WERI-Rb-1 (cell line): ENCODE measurements at regions not wholly inside any gene's neighbourhood (a gene's known extent, or its start where the extent isn't known, plus 50 kb on each side); places are given as distances from the start of the nearest gene placed in this dataset.

Source experiments
- DNase-seq: peaks from one replicate; pipeline ENCODE4 v3.0.0-alpha.2; 2020
- H3K27ac ChIP-seq: fragments of 250-450 bp; sonication (Bioruptor Pico); 2 replicates; pipeline ENCODE4 v1.5.1; 2020; ENCODE audit warnings: mild to moderate bottlenecking, moderate library complexity
- H3K27me3 ChIP-seq: fragments of 250-450 bp; sonication (Bioruptor Pico); 2 replicates; pipeline ENCODE4 v1.5.1; 2021; ENCODE audit warnings: mild to moderate bottlenecking, low read depth, moderate library complexity; ENCODE audit not compliant: insufficient read depth, severe bottlenecking
- H3K36me3 ChIP-seq: fragments of 250-450 bp; sonication (Bioruptor Pico); 2 replicates; pipeline ENCODE4 v1.5.1; 2020; ENCODE audit warnings: mild to moderate bottlenecking, moderate library complexity
- H3K4me3 ChIP-seq: 2 replicates; pipeline ENCODE4 v1.5.1; 2011; ENCODE audit warnings: low read depth, mild to moderate bottlenecking, control low read depth, low read length
- H3K9me3 ChIP-seq: fragments of 250-450 bp; sonication (Bioruptor Pico); 2 replicates; pipeline ENCODE4 v1.5.1; 2021; ENCODE audit warnings: mild to moderate bottlenecking, moderate library complexity; ENCODE audit not compliant: severe bottlenecking
- CTCF ChIP-seq: IDR thresholded peaks from 2 replicates; pipeline ENCODE4 v1.5.1; 2011; ENCODE audit warnings: low read depth, mild to moderate bottlenecking, control low read depth, inconsistent platforms, low read length

GRCh38 chr2:88258208-88258607 is 88.1 kb downstream of the THNSL2 start:
- no peak for TF ChIP-seq CTCF
- Histone ChIP-seq H3K4me3 (no peak overlapping the region), H3K27me3 (peaks cover 83% of the 10 kb centered on the region), H3K9me3 (no peaks in the 10 kb centered on the region), H3K36me3 (no peaks in the 10 kb centered on the region), H3K27ac (no peak overlapping the region)
- no peak for DNase-seq

GRCh38 chr2:88254437-88255091 is 84.4 kb downstream of the THNSL2 start:
- no peak overlapping the region for H3K4me3 ChIP-seq
- no peak overlapping the region for H3K27ac ChIP-seq
- no peak for DNase-seq
- peaks cover 84% of the 10 kb centered on the region for H3K27me3 ChIP-seq
- no peaks in the 10 kb centered on the region for H3K36me3 ChIP-seq
- H3K9me3 ChIP-seq = no peaks in the 10 kb centered on the region
- TF ChIP-seq CTCF = no peak

- TF ChIP-seq CTCF = no peak
- H3K27me3 ChIP-seq = peaks cover 84% of the 10 kb centered on the region
Measured at GRCh38 chr2:88253997-88254396, 83.9 kb downstream of the THNSL2 start.

GRCh38 chr2:88253375-88253774 is 83.2 kb downstream of the THNSL2 start:
- no peak overlapping the region for H3K4me3 ChIP-seq
- no peak for DNase-seq
- H3K36me3 ChIP-seq = no peaks in the 10 kb centered on the region
- TF ChIP-seq CTCF = no peak
- H3K27me3 ChIP-seq = peaks cover 84% of the 10 kb centered on the region
- H3K9me3 ChIP-seq = no peaks in the 10 kb centered on the region
- no peak overlapping the region for H3K27ac ChIP-seq

More at GRCh38 chr2:88253997-88254396, 83.9 kb downstream of the THNSL2 start:
- no peak for DNase-seq
- H3K36me3 ChIP-seq = no peaks in the 10 kb centered on the region
- no peak overlapping the region for H3K27ac ChIP-seq
- H3K9me3 ChIP-seq = no peaks in the 10 kb centered on the region
- no peak overlapping the region for H3K4me3 ChIP-seq

- peaks cover 82% of the 10 kb centered on the region for H3K27me3 ChIP-seq
- TF ChIP-seq CTCF = no peak
- H3K27ac ChIP-seq = no peak overlapping the region
- H3K9me3 ChIP-seq = no peaks in the 10 kb centered on the region
- no peaks in the 10 kb centered on the region for H3K36me3 ChIP-seq
- H3K4me3 ChIP-seq = no peak overlapping the region
- DNase-seq = no peak
Measured at GRCh38 chr2:88252646-88253045, 82.5 kb downstream of the THNSL2 start.

- H3K9me3 ChIP-seq = no peaks in the 10 kb centered on the region
- no peaks in the 10 kb centered on the region for H3K36me3 ChIP-seq
- H3K27ac ChIP-seq = no peak overlapping the region
- no peak for DNase-seq
- H3K27me3 ChIP-seq = peaks cover 82% of the 10 kb centered on the region
- no peak overlapping the region for H3K4me3 ChIP-seq
- no peak for TF ChIP-seq CTCF
Measured at GRCh38 chr2:88252111-88252510, 82.0 kb downstream of the THNSL2 start.
